ENCODE measurements at regions not wholly inside any gene's neighbourhood (a gene's known extent, or its start where the extent isn't known, plus 50 kb on each side); places are given as distances from the start of the nearest gene placed in this dataset.

DNA sequence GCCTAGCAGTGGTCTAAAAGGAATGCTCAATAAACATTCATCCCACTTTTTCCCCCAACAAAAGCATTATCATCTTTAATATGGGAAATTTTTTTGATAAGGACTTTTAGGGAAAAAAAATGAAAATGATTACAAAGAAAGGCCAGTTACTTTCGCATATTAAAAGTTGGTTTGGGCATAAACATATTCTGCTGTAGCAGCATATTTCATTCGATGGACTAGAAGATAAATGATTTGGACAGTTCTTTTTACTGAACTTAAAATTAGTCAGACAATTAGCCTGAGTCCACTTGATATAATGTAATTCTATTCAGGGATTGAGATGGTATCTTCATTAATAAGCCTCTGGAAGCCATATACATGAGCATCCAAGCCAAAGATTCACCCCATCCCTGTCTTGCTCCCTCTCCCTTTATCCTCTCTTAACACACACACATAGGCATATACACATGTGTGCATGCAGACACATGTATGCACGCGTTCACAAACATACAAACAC is 299.1 kb downstream of the NUAK1 start:
- intact Hi-C loops (cut with micrococcal nuclease), result no loop called here

DNA sequence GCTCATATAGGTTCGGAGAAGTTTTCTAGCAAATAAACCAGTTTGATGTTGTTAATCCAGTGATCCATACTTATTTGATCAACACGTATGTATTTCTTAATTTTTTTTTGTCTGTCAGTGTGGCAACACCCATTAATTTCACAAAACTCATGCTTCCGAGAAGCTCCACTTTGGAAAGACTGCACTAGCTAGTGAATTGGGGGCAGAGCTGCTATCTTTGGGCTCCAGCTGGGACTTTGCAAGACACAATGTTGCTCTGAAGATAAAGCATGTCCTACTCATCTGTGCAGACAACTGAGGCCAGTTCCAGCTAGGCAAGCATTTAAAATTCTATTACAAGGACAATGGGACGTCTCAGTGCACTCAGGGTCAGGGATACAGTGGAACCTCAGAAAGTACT is 298.4 kb downstream of the NUAK1 start:
- intact Hi-C loops (cut with micrococcal nuclease), result no loop called here

DNA sequence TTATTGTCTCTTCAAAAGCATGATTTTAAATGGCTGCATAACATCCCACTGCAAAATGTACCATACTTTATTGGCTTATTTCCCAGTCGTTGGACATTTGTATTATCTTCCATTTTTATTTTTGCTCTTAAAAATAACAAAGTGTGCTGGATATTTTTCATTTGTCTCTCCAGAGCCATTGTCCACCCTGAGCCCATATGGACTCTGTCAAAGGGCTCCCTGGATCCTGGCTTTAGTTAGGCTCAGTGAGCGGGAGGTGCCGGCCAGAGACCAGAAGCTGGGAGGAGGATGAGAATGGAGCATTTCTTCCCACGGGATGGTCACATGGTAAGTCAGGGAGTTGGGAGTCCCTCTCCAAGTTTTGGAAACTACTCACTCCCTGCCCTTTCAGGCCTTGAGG is 296.9 kb downstream of the NUAK1 start:
- intact Hi-C loops (cut with micrococcal nuclease), result no loop called here

DNA sequence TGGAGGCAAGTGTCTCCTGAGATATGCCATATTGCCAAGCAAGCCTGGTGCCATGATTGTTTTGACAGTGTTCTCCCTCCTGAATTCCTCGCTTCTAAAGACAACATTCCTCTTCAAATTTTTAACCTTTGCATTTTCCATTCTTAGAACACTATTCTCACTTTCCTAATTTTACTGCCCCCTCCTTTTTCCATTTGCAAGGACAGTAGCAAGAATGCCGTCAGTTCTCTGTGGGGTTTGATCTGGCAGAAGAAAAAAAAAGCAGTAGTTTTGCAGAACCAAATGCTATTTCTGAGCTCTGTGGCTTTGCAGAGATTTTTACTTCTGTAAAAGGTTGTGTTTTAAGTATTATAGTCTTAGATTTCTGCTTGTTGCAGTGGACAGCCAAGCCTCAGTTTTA is 295.2 kb downstream of the NUAK1 start:
- intact Hi-C loops (cut with micrococcal nuclease), result no loop called here

DNA sequence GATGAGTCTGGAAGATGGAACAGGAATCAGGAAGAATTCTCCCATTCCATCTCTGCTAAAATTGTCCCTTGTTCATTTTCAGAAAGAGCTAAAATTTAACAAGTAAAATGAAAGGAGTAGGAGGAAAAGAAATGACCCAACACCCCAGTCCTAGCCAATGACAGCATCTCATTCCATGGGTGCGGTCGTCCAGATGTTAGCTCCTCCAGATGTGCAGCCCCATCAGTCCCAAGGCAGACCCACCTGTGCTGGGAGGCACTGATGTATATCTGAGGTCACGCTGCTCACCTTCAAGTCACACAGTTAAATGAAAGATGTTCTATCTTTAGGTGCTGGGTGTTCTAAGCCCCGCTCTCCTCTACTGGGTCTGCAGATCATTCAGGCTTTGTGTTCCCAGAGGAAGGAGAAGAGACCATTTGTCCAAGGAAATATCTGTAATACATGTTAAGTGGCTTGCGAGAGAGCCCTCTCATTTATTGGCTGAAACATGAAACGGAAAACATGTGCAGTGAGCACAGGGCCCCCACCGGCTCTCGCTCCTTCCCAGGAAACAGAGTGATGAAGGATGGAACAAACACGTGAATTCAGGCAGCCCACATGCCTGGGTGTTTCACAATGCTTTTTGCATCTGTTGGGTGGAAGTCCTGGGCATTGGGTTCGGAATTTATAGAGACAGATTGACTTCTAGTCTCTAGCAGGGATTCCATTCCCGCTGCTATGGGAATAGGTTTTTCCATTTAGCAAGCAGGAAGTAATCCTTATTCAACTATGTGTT is 294.6 kb downstream of the NUAK1 start:
- intact Hi-C loops (cut with micrococcal nuclease), result no loop called here

DNA sequence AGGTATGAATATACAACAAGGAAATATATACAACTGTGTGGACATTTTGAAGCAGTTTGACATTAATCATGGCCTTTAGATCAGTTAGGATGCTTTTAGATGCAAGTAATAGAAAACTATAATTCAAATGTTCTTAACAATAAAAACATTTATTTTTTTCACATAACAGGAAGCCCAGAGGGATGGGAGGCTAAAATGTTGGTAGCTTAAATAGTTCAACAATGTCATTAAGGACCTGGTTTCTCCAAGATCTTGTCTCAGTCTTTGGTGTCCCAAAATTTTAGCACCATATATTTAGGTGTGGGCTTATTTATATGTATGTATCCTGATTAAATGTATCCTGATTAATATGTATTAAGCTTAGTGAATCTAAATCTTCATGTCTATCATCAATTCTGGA is 292.4 kb downstream of the NUAK1 start:
- intact Hi-C loops (cut with micrococcal nuclease), result no loop called here

DNA sequence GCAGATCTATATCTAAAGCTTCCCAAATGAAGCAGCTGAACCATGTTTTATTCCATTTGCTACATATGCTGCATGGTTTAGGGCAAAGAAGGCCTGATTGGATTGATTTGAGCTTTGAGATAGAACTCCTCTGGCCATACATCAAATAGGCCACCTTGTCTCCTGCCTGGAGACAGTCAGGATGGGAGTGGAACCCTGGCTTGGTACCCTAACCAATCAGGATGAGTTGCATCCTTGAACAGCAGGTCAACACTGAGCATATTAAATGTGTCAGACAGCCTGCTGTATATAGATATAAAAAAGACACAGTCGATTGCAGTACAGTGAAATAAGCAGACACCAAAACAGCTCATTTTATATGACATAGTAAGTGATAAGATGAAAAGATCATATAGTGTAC is 291.7 kb downstream of the NUAK1 start:
- intact Hi-C loops (cut with micrococcal nuclease), result no loop called here

DNA sequence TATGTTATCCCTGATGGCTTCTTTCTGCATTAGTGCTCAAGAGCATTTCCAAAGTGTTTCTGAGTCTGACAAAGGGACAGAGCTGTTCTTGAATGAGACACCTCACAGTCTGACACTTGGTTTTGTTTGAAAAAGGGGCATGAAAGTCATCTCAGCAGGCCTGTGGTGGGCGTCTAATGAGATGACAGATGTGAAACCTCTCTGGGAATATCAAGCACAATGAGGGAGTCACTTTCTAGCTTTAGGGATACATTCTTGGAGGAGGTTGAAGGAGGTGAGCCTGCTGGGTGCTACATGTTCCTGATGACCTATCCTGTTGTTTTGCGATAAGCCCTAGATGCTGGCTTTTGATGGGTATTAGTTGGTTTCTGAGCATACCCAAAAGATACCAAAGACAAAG is 290.5 kb downstream of the NUAK1 start:
- intact Hi-C loops (cut with micrococcal nuclease), result no loop called here

DNA sequence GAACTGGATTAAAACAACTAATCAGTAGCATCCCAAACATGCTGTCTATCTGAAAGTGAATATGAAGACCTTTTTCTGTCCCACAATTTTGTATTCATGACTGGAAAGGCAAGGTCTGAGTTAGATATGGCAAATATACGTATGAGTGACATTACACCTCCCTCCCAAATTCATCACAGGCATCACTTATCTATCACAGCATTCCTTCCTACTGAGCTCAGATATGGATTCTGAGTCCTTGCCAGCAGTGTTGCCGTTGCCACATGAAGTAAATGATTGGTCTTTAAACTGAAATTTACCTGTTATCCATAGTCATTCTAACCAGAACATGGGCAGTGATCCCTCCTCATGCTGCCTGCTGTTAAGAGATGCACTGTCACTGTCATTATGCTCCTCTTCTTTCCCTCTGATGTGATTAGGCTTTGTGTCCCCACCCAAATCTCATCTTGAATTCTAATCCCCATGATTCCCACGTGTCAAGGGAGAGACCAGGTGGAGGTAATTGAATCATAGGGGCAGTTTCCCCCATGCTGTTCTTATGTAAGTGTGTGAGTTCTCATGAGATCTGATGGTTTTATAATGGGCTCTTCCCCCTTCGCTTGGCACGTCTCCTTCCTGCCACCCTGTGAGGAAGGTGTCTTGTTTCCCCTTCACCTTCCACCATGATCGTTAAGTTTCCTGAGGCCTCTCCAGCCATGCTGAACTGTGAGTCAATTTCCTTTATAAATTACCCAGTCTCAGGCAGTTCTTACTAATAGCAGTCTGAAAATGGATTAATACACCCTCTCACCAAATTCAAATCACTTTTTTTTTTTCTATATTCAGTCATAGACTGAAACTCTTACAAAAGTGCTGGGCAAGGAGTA is 288.4 kb downstream of the NUAK1 start:
- intact Hi-C loops (cut with micrococcal nuclease), result no loop called here

DNA sequence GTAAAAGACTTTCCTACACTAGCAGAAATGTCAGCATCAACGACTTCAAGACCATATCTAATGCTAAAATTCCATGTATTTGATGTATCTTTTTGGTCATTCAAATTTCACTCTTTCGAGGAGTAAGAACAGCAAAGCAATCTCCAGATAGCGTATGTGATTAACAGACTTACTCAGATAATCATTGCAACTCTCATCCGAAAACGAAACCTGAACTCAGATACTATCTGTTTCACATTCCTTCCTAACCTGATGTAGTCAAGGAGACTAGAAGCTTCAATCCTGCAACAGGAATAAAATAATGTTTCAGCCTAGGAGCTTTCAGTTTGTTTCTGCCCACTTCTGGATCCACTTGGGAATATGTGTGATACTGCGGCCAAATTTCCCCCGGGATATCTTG is 286.3 kb downstream of the NUAK1 start:
- intact Hi-C loops (cut with micrococcal nuclease), result no loop called here

DNA sequence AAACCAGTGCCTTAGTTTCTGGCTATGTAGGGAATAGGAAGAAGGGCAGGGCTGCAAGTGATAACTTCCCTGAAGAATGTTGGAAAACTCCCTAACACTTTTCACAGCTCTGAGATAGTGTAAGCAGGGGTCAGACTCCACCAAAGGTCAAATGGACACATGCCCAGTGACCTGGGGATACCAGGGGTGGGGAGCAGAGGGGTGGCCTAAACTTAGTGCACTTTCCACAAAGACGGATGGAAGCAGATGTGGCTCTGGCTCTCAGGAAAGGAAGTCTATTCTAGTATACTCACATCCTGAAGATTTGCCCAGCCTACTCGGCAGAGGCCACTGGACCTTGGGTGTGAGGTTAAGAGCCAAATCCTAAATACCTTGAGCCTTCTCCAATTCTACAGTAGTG is 285.8 kb downstream of the NUAK1 start:
- intact Hi-C loops (cut with micrococcal nuclease), result no loop called here

DNA sequence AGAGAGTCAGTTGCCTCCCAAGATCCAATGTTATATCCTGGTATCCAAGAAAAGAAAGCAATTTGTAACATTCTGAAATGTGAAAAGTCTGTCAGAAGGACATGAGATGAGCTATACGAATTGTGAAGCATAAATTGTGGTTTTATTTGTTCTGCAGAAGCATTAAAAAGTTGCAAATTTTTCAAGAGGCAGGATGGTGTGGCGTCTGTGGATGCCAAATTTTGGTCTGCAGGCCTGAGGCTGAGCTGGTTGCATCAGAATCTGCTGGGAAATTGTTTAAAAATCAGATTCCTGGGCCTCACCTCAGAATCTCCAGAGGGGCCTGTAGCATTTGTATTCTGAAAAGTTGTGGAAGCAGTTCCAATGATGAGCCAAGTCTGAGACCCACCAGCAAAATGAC is 284.7 kb downstream of the NUAK1 start:
- intact Hi-C loops (cut with micrococcal nuclease), result no loop called here

DNA sequence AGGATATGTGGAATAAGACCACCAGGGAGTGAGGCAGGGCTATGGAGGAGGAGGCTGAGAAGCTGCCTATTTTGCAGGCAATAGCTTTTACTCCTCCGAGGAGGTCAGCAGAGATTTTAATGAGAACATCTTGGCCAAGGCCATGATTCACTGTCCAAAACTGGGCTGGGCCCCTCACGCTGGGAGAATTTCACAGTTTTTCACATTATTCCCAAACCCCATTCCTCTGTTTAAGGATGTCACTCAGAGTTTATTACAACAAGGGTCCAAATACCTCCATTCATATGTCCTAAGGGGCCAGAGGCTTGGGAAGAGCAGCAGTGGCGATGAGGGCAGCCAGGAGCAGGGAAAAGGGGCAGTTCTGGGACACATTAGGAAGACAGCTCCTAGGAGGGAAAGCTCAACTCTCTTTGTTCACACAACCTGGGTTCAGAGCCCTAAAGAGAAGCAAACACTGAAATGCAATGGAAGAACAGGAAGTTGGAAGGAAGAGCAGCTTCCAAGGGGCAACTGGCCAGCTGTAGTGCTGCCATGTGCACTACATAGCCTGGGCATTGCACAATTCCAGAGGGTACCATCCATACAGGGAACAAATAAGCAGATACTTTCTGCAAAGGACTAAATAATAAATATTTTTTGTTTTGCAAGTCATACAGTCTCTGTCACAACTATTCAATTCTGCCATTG is 283.2 kb downstream of the NUAK1 start:
- intact Hi-C loops (cut with micrococcal nuclease), result no loop called here

DNA sequence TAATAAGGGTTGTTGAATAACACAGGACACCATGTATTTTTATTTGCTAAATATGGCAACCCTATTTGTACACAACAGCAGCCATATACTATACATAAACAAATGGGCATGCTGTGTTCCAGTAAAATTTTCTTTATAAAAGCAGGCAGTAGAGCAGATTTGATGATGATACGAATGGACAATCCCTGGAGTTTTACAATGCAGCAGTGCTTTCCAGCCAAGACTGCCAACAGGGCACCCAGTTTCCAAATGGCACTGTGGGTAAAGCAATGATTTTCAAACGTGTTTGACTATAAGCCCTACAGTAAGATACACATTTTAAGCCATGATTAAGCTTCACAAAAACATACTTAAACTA is 282.7 kb downstream of the NUAK1 start:
- intact Hi-C loops (cut with micrococcal nuclease), result no loop called here

DNA sequence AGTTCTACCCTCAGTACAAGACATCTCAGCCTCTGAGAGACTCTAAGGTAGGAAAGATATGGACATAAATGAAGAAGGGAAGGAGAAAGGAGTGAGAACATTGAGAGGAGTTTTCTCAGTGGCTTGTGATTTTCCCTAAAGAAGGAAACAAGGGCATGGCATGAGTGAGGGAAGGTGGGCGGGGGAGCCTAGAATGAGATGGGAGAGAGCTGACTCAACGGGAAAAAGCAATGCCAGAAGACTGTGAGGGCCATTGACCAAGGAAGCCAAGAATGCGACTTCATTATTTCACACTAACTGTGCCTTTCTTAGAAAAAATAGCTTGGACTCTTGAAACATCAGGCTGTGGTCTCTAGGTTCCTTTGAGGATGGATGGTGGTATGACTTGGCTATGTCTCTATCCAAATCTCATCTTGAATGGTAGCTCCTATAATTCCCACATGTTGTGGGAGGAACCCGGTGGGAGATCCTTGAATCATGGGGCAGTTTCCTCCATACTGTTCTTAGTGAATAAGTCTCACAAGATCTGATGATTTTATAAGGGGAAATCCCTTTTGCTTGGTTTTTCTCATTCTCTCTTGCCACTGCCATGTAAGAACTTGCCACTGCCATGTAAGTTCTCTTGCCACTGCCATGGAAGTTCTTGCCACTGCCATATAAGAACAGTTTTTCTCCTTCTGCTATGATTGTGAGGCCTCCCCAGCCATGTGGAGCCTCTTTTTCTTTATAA is 279.6 kb downstream of the NUAK1 start:
- intact Hi-C loops (cut with micrococcal nuclease), result no loop called here

DNA sequence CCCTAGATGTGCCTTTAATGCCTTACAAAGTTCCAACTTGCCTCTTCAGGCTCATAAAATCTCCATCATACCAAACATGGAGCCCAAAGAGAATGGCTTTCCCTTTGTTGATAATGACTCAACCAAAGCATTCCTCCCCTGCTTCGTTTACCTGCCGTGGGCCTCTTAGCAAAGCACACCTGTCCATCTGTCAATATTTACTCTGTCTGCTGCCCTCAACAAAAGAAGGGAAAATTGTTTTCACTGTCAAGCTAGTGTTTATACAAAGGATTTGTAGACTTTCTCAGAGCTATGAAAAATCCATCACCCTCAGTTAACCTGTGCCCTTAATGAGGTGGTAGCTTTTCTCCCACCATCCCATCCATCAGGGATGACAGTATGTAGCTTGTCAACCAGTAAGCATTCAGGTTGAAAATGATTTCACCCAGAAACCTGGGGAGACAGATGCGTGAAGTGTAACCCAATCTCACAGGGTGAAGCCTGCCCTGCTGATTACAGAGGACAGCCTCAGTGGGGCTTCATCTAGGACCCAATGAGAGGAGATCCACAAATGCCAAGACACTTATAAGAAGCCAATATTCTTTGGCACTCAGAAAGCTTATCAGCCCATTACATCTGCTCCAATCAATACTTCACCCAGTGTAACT is 278.1 kb downstream of the NUAK1 start:
- intact Hi-C loops (cut with micrococcal nuclease), result no loop called here

DNA sequence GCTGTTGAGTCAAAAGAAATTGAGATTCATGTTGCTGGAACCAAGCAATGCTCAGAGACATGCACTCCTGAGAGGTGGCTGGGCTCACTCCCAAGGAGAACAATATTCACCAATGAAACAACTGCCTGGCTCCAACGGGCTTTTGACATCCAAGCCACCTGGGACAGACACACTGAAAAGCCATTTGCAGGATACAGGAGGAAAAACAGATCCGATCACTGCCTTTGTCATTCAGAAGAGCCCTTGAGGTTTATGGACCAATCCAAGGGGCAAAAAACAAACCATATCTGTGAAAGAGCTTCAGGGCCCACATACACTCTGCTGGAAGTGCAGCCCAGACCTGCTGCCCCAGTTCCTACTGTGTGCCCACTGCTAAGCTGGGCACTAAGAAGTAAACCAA is 277.5 kb downstream of the NUAK1 start:
- intact Hi-C loops (cut with micrococcal nuclease), result no loop called here

DNA sequence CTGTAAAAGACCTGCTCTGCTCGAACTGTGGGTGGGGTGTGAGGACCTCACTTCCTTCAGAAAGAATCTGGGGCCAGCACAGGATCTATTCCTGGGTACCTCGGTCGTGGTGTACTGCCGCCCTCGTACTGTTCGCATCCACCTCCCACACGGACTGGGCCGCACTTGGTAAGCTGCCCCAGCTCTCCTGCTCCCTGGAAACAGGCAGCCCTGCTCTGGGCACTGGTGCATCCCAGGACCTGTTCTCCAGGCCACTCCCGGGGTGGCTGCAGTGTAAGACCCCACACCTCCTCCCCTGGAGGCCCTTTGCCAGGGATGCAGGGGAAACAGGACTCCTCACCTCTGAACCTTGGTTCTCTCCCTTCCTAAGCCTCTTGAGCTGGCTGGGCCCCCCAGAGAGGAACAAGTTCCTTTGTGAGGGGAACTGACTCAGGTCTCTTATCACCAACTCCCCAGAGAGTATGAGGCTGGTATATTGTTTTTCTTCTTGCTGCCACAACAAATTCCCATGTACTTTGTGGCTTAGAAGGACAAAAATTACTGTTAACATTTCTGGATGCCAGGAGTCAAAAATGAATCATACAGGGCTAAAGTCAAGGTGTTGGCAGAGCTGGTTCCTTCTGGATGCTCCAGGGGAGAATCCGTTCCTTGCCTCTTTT is 276.5 kb downstream of the NUAK1 start:
- intact Hi-C loops (cut with micrococcal nuclease), result no loop called here

DNA sequence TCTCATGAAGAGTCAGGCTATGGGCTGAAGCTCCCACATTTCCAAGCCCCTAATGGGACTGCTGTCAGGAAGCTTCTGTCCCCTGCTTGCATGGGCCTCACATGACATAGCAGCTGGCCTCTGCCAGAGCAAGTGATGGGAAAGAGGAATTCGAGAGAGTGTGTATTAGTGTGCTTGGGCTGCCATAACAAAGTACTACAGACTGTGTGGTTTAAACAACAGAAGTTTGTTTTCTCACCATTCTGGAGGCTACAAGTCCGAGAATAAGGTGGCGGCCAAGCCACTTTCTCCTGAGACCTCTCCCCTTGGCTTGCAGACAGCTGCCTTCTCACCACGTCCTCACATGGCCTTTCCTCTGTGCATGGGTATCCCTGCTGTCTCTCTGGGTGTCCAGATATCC is 274.4 kb downstream of the NUAK1 start:
- intact Hi-C loops (cut with micrococcal nuclease), result no loop called here

DNA sequence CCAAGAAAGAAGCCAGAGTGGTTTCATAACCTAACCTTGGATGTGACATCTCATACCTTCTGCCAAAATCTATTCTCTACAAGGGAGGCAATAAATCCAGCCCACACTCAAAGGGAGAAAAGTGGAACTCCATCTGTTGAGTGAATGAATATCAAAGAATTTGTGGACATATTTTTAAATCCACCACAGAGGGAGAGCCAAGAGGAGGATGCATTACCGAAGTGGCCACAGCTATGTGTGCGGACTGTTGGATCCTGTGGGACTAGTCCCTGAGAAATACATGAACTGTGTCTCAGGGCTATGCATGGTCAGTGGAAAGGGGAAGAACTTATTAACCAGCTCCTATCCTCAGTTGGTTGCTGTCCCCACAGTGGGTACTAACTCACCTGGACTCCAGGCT is 273.9 kb downstream of the NUAK1 start:
- intact Hi-C loops (cut with micrococcal nuclease), result no loop called here
